NT2/D1 (cell line): ENCODE measurements at regions not wholly inside any gene's neighbourhood (a gene's known extent, or its start where the extent isn't known, plus 50 kb on each side); places are given as distances from the start of the nearest gene placed in this dataset.

Experiments
- DNase-seq: peaks from one replicate; pipeline ENCODE4 v3.0.0-alpha.2; 2011; ENCODE audit warnings: low read depth, low spot score
- H3K27me3 ChIP-seq: 2 replicates; pipeline ENCODE4 v1.6.0; 2011; ENCODE audit warnings: mild to moderate bottlenecking; ENCODE audit not compliant: insufficient read length, insufficient read depth
- H3K36me3 ChIP-seq: 2 replicates; pipeline ENCODE4 v1.6.1; 2011; ENCODE audit warnings: mild to moderate bottlenecking, low read length, mixed read lengths; ENCODE audit not compliant: insufficient read depth, insufficient read length
- H3K4me1 ChIP-seq: 2 replicates; pipeline ENCODE4 v1.5.1; 2011; ENCODE audit not compliant: insufficient read depth, insufficient read length
- H3K4me3 ChIP-seq: 2 replicates; pipeline ENCODE4 v1.5.1; 2011; ENCODE audit warnings: low read depth; ENCODE audit not compliant: insufficient read length
- H3K9ac ChIP-seq: 2 replicates; pipeline ENCODE4 v1.6.0; 2011; ENCODE audit warnings: low read depth; ENCODE audit not compliant: insufficient read length
- H3K9me3 ChIP-seq: 2 replicates; pipeline ENCODE4 v1.5.1; 2011; ENCODE audit warnings: mild to moderate bottlenecking, low read length; ENCODE audit not compliant: insufficient read depth
- SUZ12 ChIP-seq: IDR thresholded peaks from 2 replicates; pipeline ENCODE4 v1.6.1; 2011; ENCODE audit not compliant: insufficient read length, insufficient read depth; ENCODE audit errors: extremely low read depth
- YY1 ChIP-seq: IDR thresholded peaks from 2 replicates; pipeline ENCODE4 v1.6.1; 2011; ENCODE audit not compliant: insufficient read length, insufficient read depth
- ZNF274 ChIP-seq: IDR thresholded peaks from 2 replicates; pipeline ENCODE4 v1.6.1; 2011; ENCODE audit warnings: mild to moderate bottlenecking, low read depth, low read length

DNA sequence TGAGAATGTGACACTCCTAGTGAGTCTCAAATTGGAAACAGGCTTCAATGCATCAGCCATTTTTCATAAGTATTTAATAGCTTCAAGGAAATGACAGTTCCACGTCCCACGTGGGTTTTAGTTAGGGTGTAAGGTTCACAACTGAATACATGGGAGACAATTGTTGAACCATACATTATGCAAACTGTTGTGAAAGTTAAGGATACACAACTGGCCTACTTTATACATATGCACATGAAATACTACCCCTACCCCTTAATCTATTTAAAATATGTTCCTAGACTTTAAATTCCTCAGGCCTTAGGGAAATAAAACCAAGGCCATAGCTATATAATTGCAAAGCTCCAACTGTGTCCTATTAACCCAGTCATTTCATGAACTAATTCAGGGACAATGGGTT lies 436.1 kb downstream of the BTBD3 start:
- H3K4me1 ChIP-seq: no peaks in the 10 kb centered on the region
- no peak for DNase-seq
- no peak overlapping the region for H3K4me3 ChIP-seq
- no peaks in the 10 kb centered on the region for H3K27me3 ChIP-seq
- H3K36me3 ChIP-seq: no peaks in the 10 kb centered on the region
- H3K9ac ChIP-seq: no peak overlapping the region
- TF ChIP-seq ZNF274 (no peak), YY1 (no peak), SUZ12 (no peak)
- H3K9me3 ChIP-seq: no peaks in the 10 kb centered on the region

- no peaks in the 10 kb centered on the region for H3K27me3 ChIP-seq
- H3K4me3 ChIP-seq: no peak overlapping the region
- H3K4me1 ChIP-seq: no peaks in the 10 kb centered on the region
- no peak overlapping the region for H3K9ac ChIP-seq
- no peaks in the 10 kb centered on the region for H3K36me3 ChIP-seq
- TF ChIP-seq ZNF274 (no peak), YY1 (no peak), SUZ12 (no peak)
- no peak for DNase-seq
- H3K9me3 ChIP-seq: no peaks in the 10 kb centered on the region
These were observed 437.0 kb downstream of the BTBD3 start for GRCh38 chr20:12354725-12355124.

- no peak overlapping the region for H3K9ac ChIP-seq
- no peaks in the 10 kb centered on the region for H3K9me3 ChIP-seq
- H3K4me3 ChIP-seq: no peak overlapping the region
- H3K4me1 ChIP-seq: no peaks in the 10 kb centered on the region
- H3K27me3 ChIP-seq: no peaks in the 10 kb centered on the region
- no peaks in the 10 kb centered on the region for H3K36me3 ChIP-seq
- no peak for DNase-seq
- no peak for TF ChIP-seq SUZ12
- no peak for TF ChIP-seq ZNF274
- TF ChIP-seq YY1: no peak
These were observed 437.5 kb downstream of the BTBD3 start for GRCh38 chr20:12355185-12355584.

- TF ChIP-seq SUZ12: no peak
- no peak for TF ChIP-seq ZNF274
- no peak for TF ChIP-seq YY1
- no peak for DNase-seq
- Histone ChIP-seq H3K4me3 (no peak overlapping the region), H3K27me3 (no peaks in the 10 kb centered on the region), H3K9ac (no peak overlapping the region), H3K9me3 (no peaks in the 10 kb centered on the region), H3K36me3 (no peaks in the 10 kb centered on the region), H3K4me1 (no peaks in the 10 kb centered on the region)
These were observed 440.4 kb downstream of the BTBD3 start for GRCh38 chr20:12358006-12358654.

DNA sequence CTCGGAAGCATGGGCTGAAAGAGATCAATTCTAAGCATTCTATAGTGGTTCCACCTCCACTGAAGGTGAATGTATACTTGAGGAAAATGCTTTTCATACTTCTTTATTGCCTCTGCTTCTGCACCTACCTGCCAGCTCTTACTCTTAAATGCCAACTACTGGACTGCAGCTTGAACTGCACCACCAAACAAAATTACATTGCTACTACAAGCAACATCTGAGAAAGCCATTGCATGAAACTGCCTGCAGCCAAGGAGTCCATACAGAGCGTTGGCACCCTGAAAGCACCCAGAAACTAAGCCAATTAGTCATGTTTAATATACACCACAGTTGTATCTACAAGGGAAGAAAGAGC lies 440.9 kb downstream of the BTBD3 start:
- TF ChIP-seq SUZ12 (no peak), ZNF274 (no peak), YY1 (no peak)
- Histone ChIP-seq H3K4me3 (no peak overlapping the region), H3K9ac (no peak overlapping the region), H3K4me1 (no peaks in the 10 kb centered on the region), H3K36me3 (no peaks in the 10 kb centered on the region), H3K27me3 (no peaks in the 10 kb centered on the region), H3K9me3 (no peaks in the 10 kb centered on the region)
- no peak for DNase-seq

GRCh38 chr20:12371990-12372389 lies 454.3 kb downstream of the BTBD3 start:
- Histone ChIP-seq H3K4me3 (no peak overlapping the region), H3K36me3 (no peaks in the 10 kb centered on the region), H3K4me1 (no peaks in the 10 kb centered on the region), H3K9ac (no peak overlapping the region), H3K9me3 (no peaks in the 10 kb centered on the region), H3K27me3 (no peaks in the 10 kb centered on the region)
- TF ChIP-seq YY1 (no peak), SUZ12 (no peak), ZNF274 (no peak)
- DNase-seq: no peak

GRCh38 chr20:12372557-12372956 lies 454.9 kb downstream of the BTBD3 start:
- H3K4me3 ChIP-seq: no peak overlapping the region
- H3K9me3 ChIP-seq: no peaks in the 10 kb centered on the region
- H3K9ac ChIP-seq: no peak overlapping the region
- H3K4me1 ChIP-seq: no peaks in the 10 kb centered on the region
- H3K36me3 ChIP-seq: no peaks in the 10 kb centered on the region
- no peak for TF ChIP-seq ZNF274
- TF ChIP-seq YY1: no peak
- no peak for DNase-seq
- H3K27me3 ChIP-seq: no peaks in the 10 kb centered on the region
